ENCODE measurements at regions not wholly inside any gene's neighbourhood (a gene's known extent, or its start where the extent isn't known, plus 50 kb on each side); places are given as distances from the start of the nearest gene placed in this dataset.

DNA sequence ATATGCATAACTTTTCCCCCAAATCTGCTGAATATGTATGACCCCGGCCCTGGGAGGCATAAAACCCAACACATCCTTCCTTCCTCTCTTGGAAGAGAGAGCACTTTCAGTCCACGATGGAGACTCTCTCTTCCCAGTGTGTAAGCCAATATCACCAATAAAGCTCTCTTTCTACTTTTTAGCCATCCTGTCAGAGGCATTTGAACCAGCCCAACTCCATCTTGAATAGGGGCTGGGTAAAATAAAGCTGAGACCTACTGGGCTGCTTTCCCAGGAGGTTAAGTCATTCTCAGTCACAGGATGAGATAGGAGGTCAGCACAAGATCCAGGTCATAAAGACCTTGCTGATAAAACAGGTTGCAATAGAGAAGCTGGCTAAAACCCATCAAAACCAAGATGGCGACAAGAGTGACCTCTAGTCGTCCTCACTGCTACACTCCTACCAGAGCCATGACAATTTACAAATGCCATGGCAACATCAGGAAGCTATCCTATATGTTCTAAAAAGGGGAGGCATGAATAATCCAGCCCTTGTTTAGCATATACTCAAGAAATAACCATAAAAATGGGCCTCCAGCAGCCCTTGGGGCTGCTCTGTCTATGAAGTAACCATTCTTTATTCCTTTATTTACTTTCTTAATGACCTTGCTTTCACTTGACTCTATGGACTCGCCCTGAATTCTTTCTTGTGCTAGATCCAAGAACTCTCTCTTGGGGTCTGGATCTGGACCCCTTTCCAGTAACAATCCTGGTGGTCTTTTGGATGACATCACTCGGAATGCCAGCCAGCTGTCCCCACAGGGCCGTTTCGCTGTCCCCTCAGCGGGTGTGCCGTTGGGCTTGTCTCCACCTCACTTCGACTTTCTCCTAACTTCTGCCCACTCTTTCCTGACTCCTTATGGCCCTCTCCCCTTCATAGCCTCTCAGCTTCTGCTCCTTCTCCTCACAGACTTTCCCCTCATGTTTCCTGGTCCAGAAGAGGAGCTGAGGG, 53.4 kb upstream of the NKD1 start:
- Histone ChIP-seq H3K9ac (ENCODE audit: low read depth in 1 of 2, low read length in 2 of 2) (no peak overlapping the region), H3K27ac (ENCODE audit: low read depth in 1 of 2, low read length in 2 of 2) (no peak overlapping the region), H3K4me3 (ENCODE audit: low read depth in 1 of 3, low read length in 3 of 3) (no peak overlapping the region), H3K4me1 (ENCODE audit: control insufficient read depth in 4 of 4, insufficient read depth in 4 of 4, low read length in 3 of 4) (no peaks in the 10 kb centered on the region), H3K27me3 (ENCODE audit: control insufficient read depth in 4 of 4, insufficient read depth in 4 of 4, low read length in 3 of 4) (no peaks in the 10 kb centered on the region), H3K9me3 (ENCODE audit: control insufficient read depth in 4 of 4, low read length in 3 of 4) (no peaks in the 10 kb centered on the region), H3K36me3 (ENCODE audit: control insufficient read depth in 4 of 4, insufficient read depth in 3 of 4, low read depth in 1 of 4, low read length in 3 of 4) (no peaks in the 10 kb centered on the region)
- DNase-seq (ENCODE audit: low spot score), result no peak
- WGBS, result 86% methylated on average over 11 of the region's 11 CpGs
- TF ChIP-seq JUND (IDR thresholded peaks at IDR 0.05), result no peak
- no peak for TF ChIP-seq EGR1 (IDR thresholded peaks at IDR 0.05; ENCODE audit: low read depth in 2 of 2)
- TF ChIP-seq, protein P1, sequence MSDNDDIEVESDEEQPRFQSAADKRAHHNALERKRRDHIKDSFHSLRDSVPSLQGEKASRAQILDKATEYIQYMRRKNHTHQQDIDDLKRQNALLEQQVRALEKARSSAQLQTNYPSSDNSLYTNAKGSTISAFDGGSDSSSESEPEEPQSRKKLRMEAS (IDR thresholded peaks at IDR 0.05), result no peak
- TF ChIP-seq HNF4A (conservative IDR thresholded peaks at IDR 0.05), result no peak
- TF ChIP-seq, protein P2, sequence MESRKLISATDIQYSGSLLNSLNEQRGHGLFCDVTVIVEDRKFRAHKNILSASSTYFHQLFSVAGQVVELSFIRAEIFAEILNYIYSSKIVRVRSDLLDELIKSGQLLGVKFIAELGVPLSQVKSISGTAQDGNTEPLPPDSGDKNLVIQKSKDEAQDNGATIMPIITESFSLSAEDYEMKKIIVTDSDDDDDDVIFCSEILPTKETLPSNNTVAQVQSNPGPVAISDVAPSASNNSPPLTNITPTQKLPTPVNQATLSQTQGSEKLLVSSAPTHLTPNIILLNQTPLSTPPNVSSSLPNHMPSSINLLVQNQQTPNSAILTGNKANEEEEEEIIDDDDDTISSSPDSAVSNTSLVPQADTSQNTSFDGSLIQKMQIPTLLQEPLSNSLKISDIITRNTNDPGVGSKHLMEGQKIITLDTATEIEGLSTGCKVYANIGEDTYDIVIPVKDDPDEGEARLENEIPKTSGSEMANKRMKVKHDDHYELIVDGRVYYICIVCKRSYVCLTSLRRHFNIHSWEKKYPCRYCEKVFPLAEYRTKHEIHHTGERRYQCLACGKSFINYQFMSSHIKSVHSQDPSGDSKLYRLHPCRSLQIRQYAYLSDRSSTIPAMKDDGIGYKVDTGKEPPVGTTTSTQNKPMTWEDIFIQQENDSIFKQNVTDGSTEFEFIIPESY (IDR thresholded peaks at IDR 0.05), result no peak
- TF ChIP-seq SP1 (IDR thresholded peaks at IDR 0.05), result no peak
- TF ChIP-seq RXRA (IDR thresholded peaks at IDR 0.05), result no peak
- TF ChIP-seq FOXA2 (IDR thresholded peaks at IDR 0.05), result no peak
- no peak for TF ChIP-seq RAD21 (IDR thresholded peaks at IDR 0.05)
- no peak for TF ChIP-seq CTCF (IDR thresholded peaks at IDR 0.05; ENCODE audit: low read depth, low read length, missing input control)
- TF ChIP-seq, protein P3, sequence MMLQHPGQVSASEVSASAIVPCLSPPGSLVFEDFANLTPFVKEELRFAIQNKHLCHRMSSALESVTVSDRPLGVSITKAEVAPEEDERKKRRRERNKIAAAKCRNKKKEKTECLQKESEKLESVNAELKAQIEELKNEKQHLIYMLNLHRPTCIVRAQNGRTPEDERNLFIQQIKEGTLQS (IDR thresholded peaks at IDR 0.05), result no peak
- TF ChIP-seq, protein P4, sequence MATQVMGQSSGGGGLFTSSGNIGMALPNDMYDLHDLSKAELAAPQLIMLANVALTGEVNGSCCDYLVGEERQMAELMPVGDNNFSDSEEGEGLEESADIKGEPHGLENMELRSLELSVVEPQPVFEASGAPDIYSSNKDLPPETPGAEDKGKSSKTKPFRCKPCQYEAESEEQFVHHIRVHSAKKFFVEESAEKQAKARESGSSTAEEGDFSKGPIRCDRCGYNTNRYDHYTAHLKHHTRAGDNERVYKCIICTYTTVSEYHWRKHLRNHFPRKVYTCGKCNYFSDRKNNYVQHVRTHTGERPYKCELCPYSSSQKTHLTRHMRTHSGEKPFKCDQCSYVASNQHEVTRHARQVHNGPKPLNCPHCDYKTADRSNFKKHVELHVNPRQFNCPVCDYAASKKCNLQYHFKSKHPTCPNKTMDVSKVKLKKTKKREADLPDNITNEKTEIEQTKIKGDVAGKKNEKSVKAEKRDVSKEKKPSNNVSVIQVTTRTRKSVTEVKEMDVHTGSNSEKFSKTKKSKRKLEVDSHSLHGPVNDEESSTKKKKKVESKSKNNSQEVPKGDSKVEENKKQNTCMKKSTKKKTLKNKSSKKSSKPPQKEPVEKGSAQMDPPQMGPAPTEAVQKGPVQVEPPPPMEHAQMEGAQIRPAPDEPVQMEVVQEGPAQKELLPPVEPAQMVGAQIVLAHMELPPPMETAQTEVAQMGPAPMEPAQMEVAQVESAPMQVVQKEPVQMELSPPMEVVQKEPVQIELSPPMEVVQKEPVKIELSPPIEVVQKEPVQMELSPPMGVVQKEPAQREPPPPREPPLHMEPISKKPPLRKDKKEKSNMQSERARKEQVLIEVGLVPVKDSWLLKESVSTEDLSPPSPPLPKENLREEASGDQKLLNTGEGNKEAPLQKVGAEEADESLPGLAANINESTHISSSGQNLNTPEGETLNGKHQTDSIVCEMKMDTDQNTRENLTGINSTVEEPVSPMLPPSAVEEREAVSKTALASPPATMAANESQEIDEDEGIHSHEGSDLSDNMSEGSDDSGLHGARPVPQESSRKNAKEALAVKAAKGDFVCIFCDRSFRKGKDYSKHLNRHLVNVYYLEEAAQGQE (IDR thresholded peaks at IDR 0.05), result no peak
- no peak for TF ChIP-seq FOXA1 (IDR thresholded peaks at IDR 0.05)
- TF ChIP-seq TAF1 (conservative IDR thresholded peaks at IDR 0.05), result no peak
